SU-DHL-6 (cell line): ENCODE measurements at regions not wholly inside any gene's neighbourhood (a gene's known extent, or its start where the extent isn't known, plus 50 kb on each side); places are given as distances from the start of the nearest gene placed in this dataset.

ENCODE experiments used
- H2AFZ ChIP-seq: fragments of 200-600 bp; sonication (generic); 2 replicates; pipeline ENCODE4 v1.6.1; 2014; ENCODE audit warnings: low read depth, mild to moderate bottlenecking, moderate library complexity, mixed read lengths, antibody characterized with exemption, low read length; ENCODE audit not compliant: severe bottlenecking
- H3F3A ChIP-seq: fragments of 200-600 bp; shearing (Covaris generic); 2 replicates; pipeline ENCODE4 v1.6.0; 2016; ENCODE audit warnings: antibody characterized with exemption, mild to moderate bottlenecking; ENCODE audit not compliant: insufficient read depth
- H3K27ac ChIP-seq: fragments of 200-600 bp; sonication (generic); 2 replicates; pipeline ENCODE4 v1.5.1; 2016; ENCODE audit warnings: low read depth, mild to moderate bottlenecking, low read length, moderate library complexity, mixed read lengths
- H3K27me3 ChIP-seq: fragments of 200-600 bp; sonication (generic), shearing (Covaris generic); 2 replicates; pipeline ENCODE4 v1.6.0; 2014; ENCODE audit warnings: mild to moderate bottlenecking, low read length
- H3K36me3 ChIP-seq: fragments of 200-600 bp; sonication (generic); 2 replicates; pipeline ENCODE4 v1.6.1; 2014; ENCODE audit warnings: mild to moderate bottlenecking, low read length, mixed read lengths
- H3K4me2 ChIP-seq: fragments of 300-600, 200-600 bp; shearing (Covaris generic), sonication (generic); 2 replicates; pipeline ENCODE4 v1.6.0; 2014; ENCODE audit warnings: low read length, low read depth, mild to moderate bottlenecking; ENCODE audit not compliant: poor library complexity, severe bottlenecking
- H3K4me3 ChIP-seq: fragments of 200-600 bp; sonication (generic); 2 replicates; pipeline ENCODE4 v1.5.1; 2014; ENCODE audit warnings: antibody characterized with exemption, low read length, mild to moderate bottlenecking, mixed read lengths; ENCODE audit not compliant: insufficient read depth, poor library complexity, severe bottlenecking
- H3K79me2 ChIP-seq: fragments of 200-600 bp; sonication (generic); 2 replicates; pipeline ENCODE4 v1.6.1; 2014; ENCODE audit warnings: mild to moderate bottlenecking, low read length, moderate library complexity; ENCODE audit not compliant: insufficient read depth
- H3K9ac ChIP-seq: fragments of 200-600 bp; sonication (generic); 2 replicates; pipeline ENCODE4 v1.7.0; 2014; ENCODE audit warnings: mild to moderate bottlenecking, low read length
- H3K9me2 ChIP-seq: fragments of 200-600 bp; sonication (generic); replicated peaks from 2 replicates; pipeline ENCODE4 v1.6.1; 2014; ENCODE audit warnings: low read length; ENCODE audit not compliant: insufficient read depth
- H3K9me3 ChIP-seq: fragments of 200-600 bp; sonication (generic); 2 replicates; pipeline ENCODE4 v1.6.1; 2014; ENCODE audit warnings: low read length, mixed read lengths; ENCODE audit not compliant: insufficient read depth
- H4K20me1 ChIP-seq: fragments of 200-600 bp; sonication (generic); 2 replicates; pipeline ENCODE4 v1.6.1; 2014; ENCODE audit warnings: low read depth, mild to moderate bottlenecking, antibody characterized with exemption, low read length, moderate library complexity, mixed read lengths
- EZH2phosphoT487 ChIP-seq: fragments of 200-600 bp; sonication (generic), shearing (Covaris generic); conservative IDR thresholded peaks from 2 replicates; pipeline ENCODE4 v1.6.1; 2018; ENCODE audit warnings: mild to moderate bottlenecking, antibody characterized with exemption, low read length, moderate library complexity, mixed read lengths
- TF ChIP-seq, protein P1 (sequence below): fragments of 200-600 bp; sonication (generic); IDR thresholded peaks from one replicate; pipeline ENCODE4 v1.5.1; 2017; ENCODE audit warnings: antibody characterized with exemption, mild to moderate bottlenecking, low read length, moderate library complexity; ENCODE audit not compliant: insufficient read depth, poor library complexity, severe bottlenecking

DNA sequence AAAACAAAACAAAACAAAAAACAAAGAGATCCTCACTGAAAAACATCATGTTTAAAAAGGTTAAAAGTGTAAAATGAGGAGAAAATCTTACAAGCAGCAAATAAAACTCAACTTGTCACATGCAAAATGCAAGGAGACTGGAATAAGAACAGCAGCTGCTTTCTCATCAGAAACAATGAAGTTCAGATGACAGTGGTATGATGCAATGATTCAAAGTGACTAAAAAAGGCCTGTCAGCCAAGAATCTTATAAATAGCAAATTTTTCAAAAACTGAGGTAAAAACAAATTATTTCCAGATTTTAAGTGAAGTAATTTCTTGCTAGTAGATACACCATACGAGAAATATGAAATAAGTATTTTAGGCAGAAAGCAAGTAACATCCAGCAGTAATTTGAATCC is 68.6 kb upstream of the EPHA3 start:
- Histone ChIP-seq H3K9ac (no peak overlapping the region), H3K4me3 (no peak overlapping the region), H3F3A (no peaks in the 10 kb centered on the region), H3K79me2 (no peaks in the 10 kb centered on the region), H3K27ac (no peak overlapping the region), H2AFZ (no peak overlapping the region), H4K20me1 (no peaks in the 10 kb centered on the region), H3K9me2 (no peaks in the 10 kb centered on the region), H3K4me2 (no peak overlapping the region), H3K27me3 (no peaks in the 10 kb centered on the region), H3K36me3 (no peaks in the 10 kb centered on the region), H3K9me3 (no peaks in the 10 kb centered on the region)
- TF ChIP-seq, protein P1, sequence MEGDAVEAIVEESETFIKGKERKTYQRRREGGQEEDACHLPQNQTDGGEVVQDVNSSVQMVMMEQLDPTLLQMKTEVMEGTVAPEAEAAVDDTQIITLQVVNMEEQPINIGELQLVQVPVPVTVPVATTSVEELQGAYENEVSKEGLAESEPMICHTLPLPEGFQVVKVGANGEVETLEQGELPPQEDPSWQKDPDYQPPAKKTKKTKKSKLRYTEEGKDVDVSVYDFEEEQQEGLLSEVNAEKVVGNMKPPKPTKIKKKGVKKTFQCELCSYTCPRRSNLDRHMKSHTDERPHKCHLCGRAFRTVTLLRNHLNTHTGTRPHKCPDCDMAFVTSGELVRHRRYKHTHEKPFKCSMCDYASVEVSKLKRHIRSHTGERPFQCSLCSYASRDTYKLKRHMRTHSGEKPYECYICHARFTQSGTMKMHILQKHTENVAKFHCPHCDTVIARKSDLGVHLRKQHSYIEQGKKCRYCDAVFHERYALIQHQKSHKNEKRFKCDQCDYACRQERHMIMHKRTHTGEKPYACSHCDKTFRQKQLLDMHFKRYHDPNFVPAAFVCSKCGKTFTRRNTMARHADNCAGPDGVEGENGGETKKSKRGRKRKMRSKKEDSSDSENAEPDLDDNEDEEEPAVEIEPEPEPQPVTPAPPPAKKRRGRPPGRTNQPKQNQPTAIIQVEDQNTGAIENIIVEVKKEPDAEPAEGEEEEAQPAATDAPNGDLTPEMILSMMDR, result no peak
- TF ChIP-seq EZH2phosphoT487, result no peak

DNA sequence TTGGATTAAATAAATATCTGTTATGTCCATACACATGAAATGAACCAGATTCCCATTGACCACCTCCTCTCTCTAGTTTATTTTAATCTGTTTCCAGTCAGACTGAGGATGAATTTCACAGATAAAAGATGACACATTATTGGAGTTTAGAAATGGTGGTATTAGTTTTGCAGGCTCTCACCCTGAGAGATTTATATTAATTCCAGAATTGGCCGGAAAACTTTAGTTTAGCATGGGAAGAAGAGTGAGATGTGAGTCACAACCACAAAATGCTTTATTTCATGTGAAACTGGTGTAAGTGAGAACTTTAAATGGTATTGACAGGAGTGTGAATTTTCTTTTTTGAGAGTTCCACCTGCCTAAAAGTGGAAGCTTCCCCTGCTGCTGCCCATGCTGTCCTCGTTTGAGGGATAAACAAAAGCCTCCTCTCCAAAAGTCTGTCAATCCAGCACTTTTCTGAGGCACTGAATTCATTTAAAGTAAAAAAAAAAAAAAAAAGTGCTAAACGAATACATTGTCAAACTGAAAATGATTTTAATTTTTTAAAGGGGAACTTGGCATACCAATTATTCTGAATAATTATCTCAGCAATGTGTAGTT is 65.1 kb upstream of the EPHA3 start:
- Histone ChIP-seq H4K20me1 (no peaks in the 10 kb centered on the region), H3K27ac (no peak overlapping the region), H3K4me2 (no peak overlapping the region), H3K27me3 (no peaks in the 10 kb centered on the region), H3K9me2 (no peaks in the 10 kb centered on the region), H3K79me2 (no peaks in the 10 kb centered on the region), H3F3A (no peaks in the 10 kb centered on the region), H3K4me3 (no peak overlapping the region), H3K9ac (no peak overlapping the region), H2AFZ (no peak overlapping the region), H3K36me3 (no peaks in the 10 kb centered on the region), H3K9me3 (no peaks in the 10 kb centered on the region)
- TF ChIP-seq, protein P1, result no peak
- no peak for TF ChIP-seq EZH2phosphoT487

DNA sequence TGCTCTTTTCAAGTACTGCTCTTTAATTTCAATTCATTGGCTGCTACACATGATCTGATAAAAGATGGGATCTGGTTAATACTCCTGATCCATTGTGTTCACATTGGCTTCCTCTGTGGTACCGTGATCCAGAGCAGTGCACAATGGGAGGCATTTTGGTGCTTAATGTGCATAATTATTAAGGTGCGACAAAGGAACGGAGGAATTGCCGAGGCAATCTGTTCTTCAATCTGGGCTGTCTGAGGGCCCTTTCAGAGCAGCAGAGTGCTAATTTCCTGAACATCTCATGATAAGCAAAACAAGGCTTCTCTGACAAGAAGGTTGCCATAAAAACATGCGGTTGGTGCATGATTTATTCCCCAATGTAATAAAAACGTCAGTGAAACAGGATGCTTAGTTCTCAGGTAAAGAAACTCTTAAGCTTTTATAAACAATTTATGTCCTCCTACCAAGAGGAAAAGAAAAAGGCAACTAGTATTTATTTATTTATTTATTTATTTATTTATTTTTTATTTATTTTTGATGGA is 64.0 kb upstream of the EPHA3 start:
- Histone ChIP-seq H3K27me3 (no peaks in the 10 kb centered on the region), H3K79me2 (no peaks in the 10 kb centered on the region), H3K36me3 (no peaks in the 10 kb centered on the region), H3K9me3 (no peaks in the 10 kb centered on the region), H3K9ac (no peak overlapping the region), H3K9me2 (no peaks in the 10 kb centered on the region), H4K20me1 (no peaks in the 10 kb centered on the region), H3K27ac (no peak overlapping the region), H3K4me3 (no peak overlapping the region), H2AFZ (no peak overlapping the region), H3F3A (no peaks in the 10 kb centered on the region), H3K4me2 (no peak overlapping the region)
- TF ChIP-seq EZH2phosphoT487, result no peak
- TF ChIP-seq, protein P1, result no peak
